NAMALWA (cell line): ENCODE measurements at regions not wholly inside any gene's neighbourhood (a gene's known extent, or its start where the extent isn't known, plus 50 kb on each side); places are given as distances from the start of the nearest gene placed in this dataset.
A peak's percentile ranks its signal among the peaks of the same experiment; 100 is the strongest.

ENCODE experiments used
- DNase-seq: peaks from one replicate; pipeline ENCODE4 v3.0.0-alpha.2; 2015; ENCODE audit warnings: low spot score

GRCh38 chr3:110227991-110228390, 843.6 kb upstream of the NECTIN3 start:
- no peak for DNase-seq

- DNase-seq: no peak
Observed at GRCh38 chr3:110234831-110235230, 836.8 kb upstream of the NECTIN3 start.

- DNase-seq: no peak
Observed at GRCh38 chr3:110236976-110237610, 834.5 kb upstream of the NECTIN3 start.

- DNase-seq: no peak
Observed at GRCh38 chr3:110243081-110243480, 828.5 kb upstream of the NECTIN3 start.

GRCh38 chr3:110246796-110247376, 824.7 kb upstream of the NECTIN3 start:
- no peak for DNase-seq

- DNase-seq: no peak
Observed at GRCh38 chr3:110248666-110249065, 823.0 kb upstream of the NECTIN3 start.

GRCh38 chr3:110253794-110254193, 817.8 kb upstream of the NECTIN3 start:
- no peak for DNase-seq

GRCh38 chr3:110254591-110254990, 817.0 kb upstream of the NECTIN3 start:
- DNase-seq: no peak

GRCh38 chr3:110261141-110261540, 810.5 kb upstream of the NECTIN3 start:
- DNase-seq: no peak

- DNase-seq: no peak
Observed at GRCh38 chr3:110262896-110263295, 808.7 kb upstream of the NECTIN3 start.

GRCh38 chr3:110265302-110265701, 806.3 kb upstream of the NECTIN3 start:
- DNase-seq: no peak

GRCh38 chr3:110267304-110267845, 804.2 kb upstream of the NECTIN3 start:
- no peak for DNase-seq

GRCh38 chr3:110272525-110272924, 799.1 kb upstream of the NECTIN3 start:
- no peak for DNase-seq

- DNase-seq: no peak
Observed at GRCh38 chr3:110291886-110292501, 779.6 kb upstream of the NECTIN3 start.

- DNase-seq: no peak
Observed at GRCh38 chr3:110293660-110294059, 778.0 kb upstream of the NECTIN3 start.

- DNase-seq: no peak
Observed at GRCh38 chr3:110296885-110297284, 774.7 kb upstream of the NECTIN3 start.

GRCh38 chr3:110301781-110302180, 769.8 kb upstream of the NECTIN3 start:
- no peak for DNase-seq

GRCh38 chr3:110307065-110307809, 764.4 kb upstream of the NECTIN3 start:
- no peak for DNase-seq

- DNase-seq: no peak
Observed at GRCh38 chr3:110311541-110311940, 760.1 kb upstream of the NECTIN3 start.

- peak; percentile 73 for DNase-seq
Observed at GRCh38 chr3:110314512-110315114, 757.0 kb upstream of the NECTIN3 start.

GRCh38 chr3:110318108-110318507, 753.5 kb upstream of the NECTIN3 start:
- DNase-seq: no peak

- DNase-seq: no peak
Observed at GRCh38 chr3:110323349-110323748, 748.3 kb upstream of the NECTIN3 start.
